Omental fat pad (tissue), 3 donors: ENCODE measurements at regions not wholly inside any gene's neighbourhood (a gene's known extent, or its start where the extent isn't known, plus 50 kb on each side); places are given as distances from the start of the nearest gene placed in this dataset.
"Not testable (repeated sequence)": the region's sequence is repeated elsewhere in the genome, so short reads cannot be mapped to it uniquely, and the experiment has no call there.

Experiments
- ATAC-seq: fragments of 150-250 bp; one replicate; pipeline ENCODE4 v1.9.1; 2016; ENCODE audit warnings: mild to moderate bottlenecking, moderate library complexity; ENCODE audit not compliant: low FRiP score
- DNase-seq: peaks from one replicate; pipeline ENCODE4 v3.0.0-alpha.2; 2019; ENCODE audit warnings: low spot score
- CTCF ChIP-seq, 3 donors: fragments of 450-650 bp; IDR thresholded peaks; one replicate each; pipeline ENCODE4 v1.5.1; 2016 to 2017; ENCODE audit warnings: antibody characterized with exemption in 3 of 3, mild to moderate bottlenecking in 3 of 3, moderate library complexity in 2 of 3

DNA sequence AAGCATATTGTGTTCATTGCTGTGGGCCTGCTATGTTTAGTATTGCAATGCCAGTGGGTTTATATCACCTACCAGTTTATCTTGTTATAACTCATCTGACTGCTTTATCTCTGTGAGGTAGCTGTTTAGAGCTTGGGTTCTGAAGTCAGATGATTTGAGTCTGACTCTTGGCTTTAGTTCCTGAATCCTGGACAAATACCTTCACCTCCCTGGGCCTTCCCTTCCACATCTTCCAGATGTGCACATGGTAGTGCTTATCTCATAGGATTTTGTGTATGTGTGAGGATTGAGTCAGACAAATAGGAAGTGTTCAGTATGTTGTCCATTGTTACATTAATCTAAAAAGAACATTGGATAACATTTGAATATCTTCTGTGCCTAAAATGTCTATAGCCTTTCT is 63.5 kb upstream of the ANKRD10 start:
- no peak for DNase-seq
- TF ChIP-seq CTCF (IDR thresholded peaks at IDR 0.05) = no peak

DNA sequence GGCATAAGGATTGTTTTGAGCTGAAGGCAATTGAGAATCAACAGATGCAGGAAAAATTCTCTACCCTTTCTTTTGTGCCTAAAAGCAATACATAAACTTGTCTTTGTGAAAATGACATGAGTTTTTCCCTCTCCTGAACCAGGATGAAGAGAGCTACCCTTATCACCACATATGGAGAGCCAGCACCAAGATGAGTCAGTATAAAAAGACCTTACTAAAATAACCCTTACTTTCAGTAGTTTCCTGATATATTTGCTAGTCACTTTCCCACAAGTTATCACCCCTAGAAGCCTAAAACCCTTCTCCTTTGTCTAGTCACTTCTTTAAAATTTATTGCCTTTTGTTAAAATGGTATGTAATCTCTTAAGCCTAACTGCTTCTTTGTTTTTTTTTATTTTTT is 61.9 kb upstream of the ANKRD10 start:
- DNase-seq (no peak), ATAC-seq (no peak)
- TF ChIP-seq CTCF (IDR thresholded peaks at IDR 0.05) = no peak

More for the DNA sequence above, 63.5 kb upstream of the ANKRD10 start:
- ATAC-seq = no peak

DNA sequence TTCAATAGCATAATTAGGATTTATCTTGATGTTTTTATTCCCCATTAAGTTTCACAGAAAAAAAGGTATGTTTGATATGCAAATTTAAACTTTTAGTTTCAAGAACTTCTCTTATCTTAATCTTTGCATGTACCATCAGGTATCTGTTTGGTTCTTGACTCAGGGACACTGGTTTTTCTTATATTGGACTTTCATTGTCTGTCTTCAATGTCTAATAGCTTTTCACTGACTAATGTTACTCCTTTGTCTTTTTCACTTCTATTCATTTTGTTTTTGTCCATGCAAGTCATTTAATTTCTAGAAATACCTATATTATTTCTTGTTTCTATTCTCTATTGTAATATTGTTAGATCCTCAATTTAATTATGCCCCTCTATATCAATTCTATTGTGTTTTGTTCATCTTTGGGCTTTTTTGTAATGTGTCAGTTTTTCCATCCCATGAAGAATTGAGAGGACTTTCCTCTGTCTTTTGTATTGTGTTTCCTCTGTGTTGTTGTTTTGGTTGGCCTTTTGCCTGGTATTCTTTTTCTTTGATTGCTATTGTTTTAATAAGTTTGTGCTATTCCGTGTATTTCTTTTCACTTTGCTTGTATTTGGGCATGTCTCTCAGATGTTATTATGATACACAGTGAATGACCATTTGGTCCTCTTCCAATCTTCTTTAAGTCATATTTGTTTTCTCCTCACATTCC is 58.3 kb upstream of the ANKRD10 start:
- DNase-seq (no peak), ATAC-seq (no peak)
- no peak for TF ChIP-seq CTCF (IDR thresholded peaks at IDR 0.05)

GRCh38 chr13:110971486-110971885 is 56.6 kb upstream of the ANKRD10 start:
- DNase-seq (no peak), ATAC-seq (no peak)
- TF ChIP-seq CTCF (IDR thresholded peaks at IDR 0.05) = no peak

DNA sequence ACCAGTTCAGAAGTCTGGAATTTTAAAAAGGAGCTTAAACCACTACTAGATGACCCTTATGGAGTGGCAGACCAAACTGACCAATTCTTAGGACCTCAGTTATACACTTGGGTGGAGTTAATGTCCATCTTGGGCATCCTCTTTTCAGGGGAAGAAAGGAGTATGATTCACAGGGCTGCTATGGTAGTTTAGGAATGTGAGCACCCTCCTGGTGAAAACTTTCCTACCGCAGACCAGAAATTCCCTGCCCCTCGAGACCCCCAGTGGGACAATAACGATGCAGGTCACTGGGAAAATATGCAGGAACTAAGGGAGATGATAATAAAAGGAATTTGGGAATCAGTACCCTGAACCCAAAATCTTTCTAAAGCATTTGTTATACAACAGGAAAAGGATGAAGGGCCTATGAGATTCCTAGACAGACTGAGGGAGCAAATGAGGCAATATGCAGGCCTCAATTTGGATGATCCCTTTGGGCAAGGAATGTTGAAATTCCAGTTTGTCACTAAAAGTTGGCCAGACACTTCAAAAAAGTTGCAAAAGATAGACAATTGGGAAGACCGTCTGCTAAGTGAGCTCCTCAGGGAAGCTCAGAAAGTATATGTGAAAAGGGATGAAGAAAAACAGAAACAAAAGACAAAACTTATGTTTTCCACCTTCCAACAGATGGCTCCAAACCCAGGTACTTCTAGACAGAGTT is 52.4 kb upstream of the ANKRD10 start:
- not testable (repeated sequence) for ATAC-seq, DNase-seq

GRCh38 chr13:110965755-110966134 is 50.9 kb upstream of the ANKRD10 start:
- no peak for ATAC-seq
- no peak for DNase-seq
- no peak for TF ChIP-seq CTCF (IDR thresholded peaks at IDR 0.05)

GRCh38 chr13:110965038-110965754 is 50.3 kb upstream of the ANKRD10 start:
- ATAC-seq (no peak), DNase-seq (no peak)
- TF ChIP-seq CTCF (IDR thresholded peaks at IDR 0.05) = no peak
